Endothelial cell of umbilical vein (primary cell): ENCODE measurements at regions not wholly inside any gene's neighbourhood (a gene's known extent, or its start where the extent isn't known, plus 50 kb on each side); places are given as distances from the start of the nearest gene placed in this dataset.

Experiments used
- BruUV-seq: library from RNA; stranded (reverse); fragments of 400-500 nt; replicated peaks from 2 replicates; lab custom pipeline; 2021; lab: Mats Ljungman, UMichigan
- CTCF ChIA-PET: fragments of 300-600, 350-600 bp; sonication (Branson Sonifier 250); formaldehyde crosslinking; loops from one replicate; lab custom pipeline; 2021; ENCODE audit warnings: antibody characterized with exemption, inconsistent platforms; lab: Charles Lee
- POLR2A ChIA-PET: fragments of 300-600, 350-600 bp; sonication (Branson Sonifier 250); formaldehyde crosslinking; loops from one replicate; lab custom pipeline; 2021; ENCODE audit warnings: antibody characterized with exemption, inconsistent platforms; lab: Charles Lee
- DNase-seq: peaks from one replicate; pipeline ENCODE4 v3.0.0-alpha.2; 2011; ENCODE audit warnings: low read depth, low spot score
- FAIRE-seq: peaks from 2 replicates; lab custom pipeline; 2011; peaks lifted over from hg19 to GRCh38; lab: Jason Lieb, UNC
- H2AFZ ChIP-seq: 2 replicates; pipeline ENCODE4 v1.6.0; 2012; ENCODE audit warnings: low read depth, low read length, control low read depth, inconsistent platforms
- H3K27ac ChIP-seq: 2 replicates; pipeline ENCODE4 v1.5.1; 2011; ENCODE audit warnings: low read depth, mild to moderate bottlenecking, control low read depth, low read length, moderate library complexity; ENCODE audit not compliant: insufficient read depth
- H3K27me3 ChIP-seq, 2 experiments: 2 replicates each; pipeline versions ENCODE4 v1.6.0 to v1.6.1; 2011; ENCODE audit warnings: low read length in 2 of 2, mixed read lengths in 1 of 2; ENCODE audit not compliant: control insufficient read depth in 2 of 2, insufficient read depth in 2 of 2
- H3K36me3 ChIP-seq, 2 experiments: 2 replicates in 1 of 2; 3 replicates in 1 of 2; pipeline ENCODE4 v1.5.1; 2011; ENCODE audit warnings: low read length in 2 of 2, mild to moderate bottlenecking in 1 of 2, moderate library complexity in 1 of 2; ENCODE audit not compliant: control insufficient read depth in 2 of 2, insufficient read depth in 2 of 2; ENCODE audit errors: extremely low read depth in 1 of 2
- H3K4me1 ChIP-seq: 3 replicates; pipeline ENCODE4 v1.5.1; 2011; ENCODE audit warnings: mild to moderate bottlenecking, low read length; ENCODE audit not compliant: control insufficient read depth, insufficient read depth; ENCODE audit errors: extremely low read depth
- H3K4me2 ChIP-seq: 2 replicates; pipeline ENCODE4 v1.6.1; 2011; ENCODE audit warnings: low read length, control low read depth, mixed read lengths; ENCODE audit not compliant: insufficient read depth
- H3K4me3 ChIP-seq, 3 experiments: fragments of 200-600 bp in 1 of 3; sonication (generic), shearing (Covaris generic) in 1 of 3; replicated peaks in 1 of 3; 2 replicates each; pipeline ENCODE4 v1.5.1; 2011 to 2016; ENCODE audit warnings: control low read depth in 3 of 3, low read length in 3 of 3, mild to moderate bottlenecking in 2 of 3, inconsistent platforms in 1 of 3, low read depth in 1 of 3, moderate library complexity in 1 of 3; ENCODE audit not compliant: insufficient read depth in 1 of 3
- H3K79me2 ChIP-seq: 2 replicates; pipeline ENCODE4 v1.6.0; 2012; ENCODE audit warnings: low read length, inconsistent platforms; ENCODE audit not compliant: control insufficient read depth, insufficient read depth
- H3K9ac ChIP-seq: replicated peaks from 2 replicates; pipeline ENCODE3; 2011; ENCODE audit warnings: low read length, control low read depth; ENCODE audit not compliant: insufficient read depth; ENCODE audit errors: extremely low read depth
- H3K9me1 ChIP-seq: replicated peaks from 3 replicates; pipeline ENCODE4 v1.6.0; 2011; ENCODE audit warnings: mild to moderate bottlenecking, low read length; ENCODE audit not compliant: control insufficient read depth, insufficient read depth; ENCODE audit errors: extremely low read depth
- H3K9me3 ChIP-seq: replicated peaks from 2 replicates; pipeline ENCODE4 v1.5.1; 2012; ENCODE audit warnings: low read length, inconsistent platforms; ENCODE audit not compliant: control insufficient read depth, insufficient read depth
- H4K20me1 ChIP-seq: replicated peaks from 2 replicates; pipeline ENCODE3; 2011; ENCODE audit warnings: mild to moderate bottlenecking, low read length; ENCODE audit not compliant: control insufficient read depth, insufficient read depth; ENCODE audit errors: extremely low read depth
- EZH2 ChIP-seq: IDR thresholded peaks from 2 replicates; pipeline ENCODE4 v1.6.1; 2012; ENCODE audit warnings: borderline replicate concordance, low read depth, mild to moderate bottlenecking, moderate library complexity, low read length, inconsistent platforms; ENCODE audit not compliant: severe bottlenecking
- FOS ChIP-seq: IDR thresholded peaks from 2 replicates; pipeline ENCODE4 v1.6.1; 2011; ENCODE audit warnings: mild to moderate bottlenecking, low read length, moderate library complexity, borderline replicate concordance; ENCODE audit not compliant: insufficient read depth
- GATA2 ChIP-seq: IDR thresholded peaks from 2 replicates; pipeline ENCODE4 v1.7.0; 2011; ENCODE audit warnings: low read depth, mild to moderate bottlenecking, moderate library complexity, mixed read lengths, low read length; ENCODE audit not compliant: insufficient read length, insufficient read depth
- JUN ChIP-seq: IDR thresholded peaks from 2 replicates; pipeline ENCODE4 v1.6.1; 2011; ENCODE audit warnings: borderline replicate concordance, low read depth; ENCODE audit not compliant: insufficient read length, insufficient read depth
- MAX ChIP-seq: IDR thresholded peaks from 2 replicates; pipeline ENCODE4 v1.6.1; 2011; ENCODE audit not compliant: insufficient read depth, insufficient read length
- MYC ChIP-seq: IDR thresholded peaks from one replicate; pipeline ENCODE4 v1.6.1; 2011; ENCODE audit warnings: mild to moderate bottlenecking, low read depth, low read length
- POLR2A ChIP-seq: IDR thresholded peaks from 2 replicates; pipeline ENCODE4 v1.6.1; 2012; ENCODE audit warnings: low read depth, mild to moderate bottlenecking, control low read depth, low read length
- POLR2AphosphoS5 ChIP-seq: IDR thresholded peaks from 2 replicates; pipeline ENCODE4 v1.6.1; 2012; ENCODE audit warnings: low read depth, mild to moderate bottlenecking, control low read depth, low read length, moderate library complexity; ENCODE audit not compliant: insufficient read depth
- dilution Hi-C: fragments of 300-500 bp; cut with MboI; formaldehyde crosslinking; loops from one replicate; pipeline ENCODE4 v1.15.0; 2019; ENCODE audit warnings: low sequenced_read_pairs; ENCODE audit not compliant: extremely low pct_ligation_motif_present
- intact Hi-C: fragments of 100-400 bp; cut with micrococcal nuclease; formaldehyde crosslinking; loops from one replicate; pipeline ENCODE4 v1.10.0; 2022

- dilution Hi-C loops, result no loop called here
Measured at GRCh38 chr10:45553155-45553554, 119.4 kb downstream of the ZFAND4 start.

DNA sequence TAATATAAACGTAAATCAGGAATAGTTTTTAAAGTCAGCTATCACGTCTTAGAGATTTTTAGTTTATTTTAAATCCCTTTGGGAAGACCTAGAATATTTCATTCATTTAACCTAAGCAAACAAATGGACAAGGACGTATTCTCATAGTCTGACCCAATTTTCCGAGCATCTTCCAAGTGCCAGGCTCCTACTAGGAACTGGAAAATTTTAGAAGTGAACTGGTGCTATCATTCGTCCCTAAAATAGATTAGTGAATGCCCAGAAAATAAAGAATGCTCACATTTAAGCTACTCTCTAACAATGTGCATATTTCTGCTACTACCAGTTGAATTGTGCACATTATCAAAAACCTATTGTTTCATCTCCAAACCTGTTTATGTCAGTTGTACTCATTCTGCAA is 120.1 kb downstream of the ZFAND4 start:
- no peaks in the 10 kb centered on the region for H3K79me2 ChIP-seq
- CTCF ChIA-PET, result no interaction called here
- no peaks in the 10 kb centered on the region for H3K9me1 ChIP-seq
- no TSS peak for BruUV-seq
- POLR2A ChIA-PET, result no interaction called here
- H3K27ac ChIP-seq, result no peak overlapping the region
- FAIRE-seq (no peak), DNase-seq (no peak)
- H3K36me3 ChIP-seq, result no peaks in the 10 kb centered on the region
- peaks cover 34% of the 10 kb centered on the region for H3K4me1 ChIP-seq
- no peak overlapping the region for H3K9ac ChIP-seq
- no peak overlapping the region for H3K4me3 ChIP-seq
- no peak overlapping the region for H3K4me2 ChIP-seq
- H3K9me3 ChIP-seq, result no peaks in the 10 kb centered on the region
- intact Hi-C loops (no loop called here), dilution Hi-C loops (no loop called here)
- H2AFZ ChIP-seq, result no peak overlapping the region
- no peaks in the 10 kb centered on the region for H3K27me3 ChIP-seq
- TF ChIP-seq GATA2, result no peak
- no peak for TF ChIP-seq POLR2A
- TF ChIP-seq EZH2, result no peak
- H4K20me1 ChIP-seq, result no peaks in the 10 kb centered on the region

More at GRCh38 chr10:45553155-45553554, 119.4 kb downstream of the ZFAND4 start:
- no peaks in the 10 kb centered on the region for H3K79me2 ChIP-seq
- no peaks in the 10 kb centered on the region for H3K9me1 ChIP-seq
- H3K4me2 ChIP-seq, result no peak overlapping the region
- H4K20me1 ChIP-seq, result no peaks in the 10 kb centered on the region
- no peak overlapping the region for H3K27ac ChIP-seq
- H3K36me3 ChIP-seq, result no peaks in the 10 kb centered on the region
- intact Hi-C loops, result no loop called here
- no peak overlapping the region for H3K4me3 ChIP-seq
- no peak for DNase-seq
- no peaks in the 10 kb centered on the region for H3K27me3 ChIP-seq
- no peak overlapping the region for H2AFZ ChIP-seq
- ChIA-PET POLR2A (no interaction called here), CTCF (no interaction called here)
- no peak for FAIRE-seq
- TF ChIP-seq POLR2A (no peak), POLR2AphosphoS5 (no peak), FOS (no peak), GATA2 (no peak), JUN (no peak), MAX (no peak), MYC (no peak)
- no TSS peak for BruUV-seq
- peaks cover 40% of the 10 kb centered on the region for H3K4me1 ChIP-seq
- no peaks in the 10 kb centered on the region for H3K9me3 ChIP-seq
- no peak overlapping the region for H3K9ac ChIP-seq
